Endothelial cell of umbilical vein (primary cell): ENCODE measurements at regions not wholly inside any gene's neighbourhood (a gene's known extent, or its start where the extent isn't known, plus 50 kb on each side); places are given as distances from the start of the nearest gene placed in this dataset.

Experiments
- EZH2 ChIP-seq: IDR thresholded peaks from 2 replicates; pipeline ENCODE4 v1.6.1; 2012; ENCODE audit warnings: borderline replicate concordance, low read depth, mild to moderate bottlenecking, moderate library complexity, low read length, inconsistent platforms; ENCODE audit not compliant: severe bottlenecking
- POLR2A ChIP-seq: IDR thresholded peaks from 2 replicates; pipeline ENCODE4 v1.6.1; 2012; ENCODE audit warnings: low read depth, mild to moderate bottlenecking, control low read depth, low read length
- POLR2AphosphoS5 ChIP-seq: IDR thresholded peaks from 2 replicates; pipeline ENCODE4 v1.6.1; 2012; ENCODE audit warnings: low read depth, mild to moderate bottlenecking, control low read depth, low read length, moderate library complexity; ENCODE audit not compliant: insufficient read depth
- TF ChIP-seq, protein P1 (sequence below), 2 donors: IDR thresholded peaks; 1 replicate in 1 of 2; 2 replicates in 1 of 2; pipeline ENCODE4 v1.5.1; 2011; ENCODE audit warnings: low read length in 2 of 2, mild to moderate bottlenecking in 2 of 2, moderate library complexity in 2 of 2, control low read depth in 1 of 2, inconsistent platforms in 1 of 2, low read depth in 1 of 2; ENCODE audit not compliant: insufficient read depth in 1 of 2; ENCODE audit errors: extremely low read depth in 1 of 2

DNA sequence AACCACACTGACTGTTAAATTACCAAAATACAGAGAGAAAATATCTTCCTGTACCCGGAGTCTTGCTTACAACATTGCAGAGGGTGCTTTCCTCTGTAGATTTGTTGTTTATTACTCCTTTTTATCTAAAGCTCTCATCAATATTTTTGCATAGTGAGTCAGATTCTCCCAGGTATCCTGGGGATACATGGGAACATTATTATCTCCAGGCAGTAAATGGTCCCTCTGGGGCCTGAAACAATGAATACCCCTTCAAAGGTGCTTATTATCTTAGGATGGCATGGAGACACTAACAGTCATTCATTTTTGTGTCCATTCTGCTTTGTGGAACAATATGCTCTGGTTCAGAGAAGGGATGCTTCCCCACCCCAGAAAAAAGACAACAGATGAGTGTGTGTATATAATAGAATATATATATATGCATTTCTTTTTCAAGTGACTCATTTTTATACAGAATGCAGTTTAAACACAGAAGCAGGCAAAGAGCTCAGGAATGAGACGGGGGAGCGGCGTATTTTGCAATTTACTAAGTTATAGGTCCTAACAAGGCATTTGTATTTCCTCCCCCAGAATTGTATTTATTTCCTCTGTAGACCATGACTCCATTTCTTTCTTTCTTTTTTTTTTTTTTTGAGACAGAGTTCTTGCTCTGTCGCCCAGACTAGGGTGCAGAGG lies 424.8 kb upstream of the ZEB2 start:
- no peak for TF ChIP-seq POLR2A
- no peak for TF ChIP-seq POLR2AphosphoS5
- TF ChIP-seq, protein P1, sequence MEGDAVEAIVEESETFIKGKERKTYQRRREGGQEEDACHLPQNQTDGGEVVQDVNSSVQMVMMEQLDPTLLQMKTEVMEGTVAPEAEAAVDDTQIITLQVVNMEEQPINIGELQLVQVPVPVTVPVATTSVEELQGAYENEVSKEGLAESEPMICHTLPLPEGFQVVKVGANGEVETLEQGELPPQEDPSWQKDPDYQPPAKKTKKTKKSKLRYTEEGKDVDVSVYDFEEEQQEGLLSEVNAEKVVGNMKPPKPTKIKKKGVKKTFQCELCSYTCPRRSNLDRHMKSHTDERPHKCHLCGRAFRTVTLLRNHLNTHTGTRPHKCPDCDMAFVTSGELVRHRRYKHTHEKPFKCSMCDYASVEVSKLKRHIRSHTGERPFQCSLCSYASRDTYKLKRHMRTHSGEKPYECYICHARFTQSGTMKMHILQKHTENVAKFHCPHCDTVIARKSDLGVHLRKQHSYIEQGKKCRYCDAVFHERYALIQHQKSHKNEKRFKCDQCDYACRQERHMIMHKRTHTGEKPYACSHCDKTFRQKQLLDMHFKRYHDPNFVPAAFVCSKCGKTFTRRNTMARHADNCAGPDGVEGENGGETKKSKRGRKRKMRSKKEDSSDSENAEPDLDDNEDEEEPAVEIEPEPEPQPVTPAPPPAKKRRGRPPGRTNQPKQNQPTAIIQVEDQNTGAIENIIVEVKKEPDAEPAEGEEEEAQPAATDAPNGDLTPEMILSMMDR (IDR thresholded peaks at IDR 0.05; ENCODE audit: extremely low read depth in 1 of 2, insufficient read depth in 1 of 2, low read depth in 1 of 2, low read length in 2 of 2), result no peak
- TF ChIP-seq EZH2, result no peak
